Transverse colon (tissue), 4 donors: ENCODE measurements at regions not wholly inside any gene's neighbourhood (a gene's known extent, or its start where the extent isn't known, plus 50 kb on each side); places are given as distances from the start of the nearest gene placed in this dataset.

Experiments
- DNase-seq: peaks from one replicate; pipeline ENCODE4 v3.0.0-alpha.2; 2019
- H3K27ac ChIP-seq, 4 donors: fragments of 200-600 bp; sonication (generic); 2 replicates each; pipeline ENCODE4 v1.5.1; 2016 to 2018; ENCODE audit warnings: inconsistent platforms in 4 of 4
- H3K27me3 ChIP-seq: fragments of 200-600 bp; sonication (generic); 2 replicates; pipeline ENCODE4 v1.5.1; 2017; ENCODE audit warnings: inconsistent platforms
- H3K36me3 ChIP-seq, 4 donors: fragments of 200-600 bp; sonication (generic); 2 replicates each; pipeline ENCODE4 v1.5.1; 2017 to 2019; ENCODE audit warnings: inconsistent platforms in 4 of 4
- H3K4me1 ChIP-seq, 4 donors: fragments of 200-600 bp; sonication (generic); 2 replicates each; pipeline ENCODE4 v1.5.1; 2017 to 2020; ENCODE audit warnings: inconsistent platforms in 4 of 4
- H3K4me3 ChIP-seq, 4 donors: fragments of 200-600 bp; sonication (generic); 1 replicate in 1 of 4; 2 replicates in 3 of 4; pipeline versions ENCODE4 v1.5.1 to v1.6.1; 2017 to 2019; ENCODE audit warnings: inconsistent platforms in 4 of 4
- H3K9me3 ChIP-seq, 2 donors: fragments of 200-600 bp; sonication (generic); 2 replicates each; pipeline ENCODE4 v1.5.1; 2017 to 2019; ENCODE audit warnings: inconsistent platforms in 2 of 2
- EP300 ChIP-seq: sonication (generic); formaldehyde crosslinking; IDR thresholded peaks from one replicate; pipeline ENCODE4 v1.6.1; 2017; ENCODE audit warnings: antibody characterized with exemption, low read depth
- POLR2A ChIP-seq: fragments of 450-650 bp; IDR thresholded peaks from one replicate; pipeline ENCODE4 v1.6.1; 2016; ENCODE audit warnings: antibody characterized with exemption, mild to moderate bottlenecking, moderate library complexity
- POLR2AphosphoS5 ChIP-seq, 3 donors: sonication (generic); formaldehyde crosslinking; IDR thresholded peaks; one replicate each; pipeline ENCODE4 v1.6.1; 2016; ENCODE audit warnings: antibody characterized with exemption in 3 of 3
- WGBS, 2 donors: methylation state at CpG; one replicate each; pipeline ENCODE4 v1.1.5; 2018; ENCODE audit warnings: low coverage in 1 of 2; 5-methylcytosine and 5-hydroxymethylcytosine counted together
- in situ Hi-C, 4 donors: fragments of 200-750 bp; cut with MboI; loops; one replicate each; pipeline versions ENCODE4 v1.15.0 to v1.15.1; 2017; ENCODE audit warnings: low sequenced_read_pairs in 3 of 4, low pct_ligation_motif_present in 1 of 4, low pct_unique_long_range_greater_than_20kb in 1 of 4
- intact Hi-C: fragments of 100-400 bp; cut with DNase I; formaldehyde crosslinking; loops from one replicate; pipeline ENCODE4 v1.15.1; 2023; ENCODE audit warnings: low total_unique reads
- TF ChIP-seq, protein P1 (sequence below), 5 experiments: fragments of 200-600 bp in 3 of 5; fragments of 450-650 bp in 2 of 5; sonication (generic) in 3 of 5; IDR thresholded peaks; 1 replicate in 2 of 5; 2 replicates in 3 of 5; pipeline ENCODE4 v1.5.1; 2016 to 2017; ENCODE audit warnings: antibody characterized with exemption in 5 of 5, inconsistent platforms in 3 of 5, mild to moderate bottlenecking in 2 of 5, moderate library complexity in 1 of 5

DNA sequence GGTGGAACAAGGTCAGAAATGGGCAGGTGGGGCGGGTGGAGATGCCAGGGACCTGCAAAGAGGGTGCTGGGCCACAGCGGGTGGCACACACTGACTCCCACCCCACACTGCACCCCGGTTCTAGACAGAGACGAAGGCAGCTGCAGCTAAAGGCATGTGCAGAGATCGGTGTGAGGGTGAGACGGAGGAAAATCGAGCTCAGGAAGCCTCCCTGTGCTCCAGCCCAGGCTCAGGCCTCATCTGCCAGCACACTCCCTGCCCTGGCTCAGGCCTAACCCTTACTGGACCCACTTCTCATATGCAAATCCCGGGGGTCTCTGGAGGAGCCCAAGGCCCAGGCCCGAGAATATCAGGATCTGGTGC is 130.8 kb upstream of the PPP1R26 start:
- no peaks in the 10 kb centered on the region for H3K9me3 ChIP-seq
- peaks cover 36% of the 10 kb centered on the region for H3K27me3 ChIP-seq
- H3K36me3 ChIP-seq = no peaks in the 10 kb centered on the region
- no peaks in the 10 kb centered on the region for H3K4me1 ChIP-seq
- no peak overlapping the region for H3K4me3 ChIP-seq
- WGBS, 2 donors = 80% methylated on average over 9 of the region's 9 CpGs; no CpG with 5 or more reads in 1 of the 2 donors
- in situ Hi-C loops = loop anchor here in 3 of 4 donors (10.0 to 25.0 kb wide), 2 partner anchors 261 to 264 kb away; partner anchors contain the start of gene OLFM1 (in 3 of the 3)
- DNase-seq = no peak
- TF ChIP-seq EP300 = no peak
- intact Hi-C loops = no loop called here
- no peak overlapping the region for H3K27ac ChIP-seq

DNA sequence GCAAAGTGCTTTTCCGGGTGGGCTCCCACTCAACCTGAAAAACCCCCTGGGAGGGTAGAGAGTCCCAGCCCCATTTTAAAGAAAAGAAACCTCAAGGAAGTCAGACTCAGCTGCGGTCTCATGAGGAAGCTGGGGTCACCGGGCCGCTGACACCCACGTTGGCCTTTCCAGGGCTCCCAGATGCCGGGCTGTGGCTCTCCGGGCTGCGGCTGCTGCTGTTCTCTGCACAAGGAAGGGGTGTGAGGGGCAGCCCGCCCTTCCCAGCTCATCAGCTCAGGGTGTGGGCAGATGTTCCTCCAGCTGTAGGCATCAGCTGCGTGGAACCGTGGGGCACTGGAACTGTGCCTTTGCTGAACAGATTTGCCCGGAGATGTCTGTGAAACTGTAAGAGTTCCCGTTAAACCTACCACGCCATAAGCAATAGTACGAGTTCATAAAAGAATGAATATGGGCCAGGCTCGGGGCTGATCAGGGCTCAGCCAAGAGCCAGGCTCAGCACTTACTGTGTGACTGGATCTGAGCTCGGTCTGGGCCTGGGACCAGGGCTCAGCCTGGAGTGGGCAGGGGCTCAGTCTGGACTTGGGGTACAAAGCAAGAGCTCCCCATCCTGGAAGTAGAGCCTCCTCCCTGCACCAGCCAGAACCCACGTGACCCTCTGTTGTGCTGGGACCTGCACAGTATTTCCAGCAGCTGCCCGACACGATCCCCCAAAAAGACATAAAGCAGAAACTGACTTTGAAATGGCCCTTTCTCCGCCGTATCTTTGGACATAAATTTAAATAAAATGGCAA is 130.2 kb upstream of the PPP1R26 start:
- in situ Hi-C loops (loop anchor here in 3 of 4 donors (10.0 to 25.0 kb wide), 2 partner anchors 262 to 265 kb away; partner anchors contain the start of gene OLFM1 (in 3 of the 3)), intact Hi-C loops (no loop called here)
- no peak overlapping the region for H3K4me3 ChIP-seq
- no peak overlapping the region for H3K27ac ChIP-seq
- H3K36me3 ChIP-seq = no peaks in the 10 kb centered on the region
- WGBS, 2 donors = 60 to 61% methylated on average over 2 to 21 of the region's 22 CpGs
- no peaks in the 10 kb centered on the region for H3K9me3 ChIP-seq
- DNase-seq = no peak
- TF ChIP-seq POLR2AphosphoS5 (IDR thresholded peaks at IDR 0.05) (no peak), EP300 (no peak)
- peaks cover 36% of the 10 kb centered on the region for H3K27me3 ChIP-seq
- no peaks in the 10 kb centered on the region for H3K4me1 ChIP-seq

DNA sequence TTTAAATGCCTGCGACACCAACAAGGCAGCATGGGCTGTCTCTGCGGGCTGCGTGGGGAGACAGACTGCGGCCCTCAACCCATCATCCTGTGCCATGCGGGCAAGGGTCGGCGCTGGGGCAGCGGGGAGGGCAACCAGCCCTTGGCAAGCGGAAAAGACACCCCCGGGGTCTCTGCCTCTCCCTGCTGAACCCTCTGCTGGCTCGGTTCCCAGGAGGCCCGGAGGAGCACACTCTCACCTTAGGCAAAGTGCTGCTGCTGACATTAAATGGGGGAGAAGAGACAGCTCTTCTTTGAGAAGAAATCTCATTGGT is 129.6 kb upstream of the PPP1R26 start:
- no peak for DNase-seq
- no peaks in the 10 kb centered on the region for H3K36me3 ChIP-seq
- no peak overlapping the region for H3K4me3 ChIP-seq
- no peaks in the 10 kb centered on the region for H3K9me3 ChIP-seq
- intact Hi-C loops (no loop called here), in situ Hi-C loops (no loop called here)
- TF ChIP-seq EP300 = no peak
- TF ChIP-seq, protein P1, sequence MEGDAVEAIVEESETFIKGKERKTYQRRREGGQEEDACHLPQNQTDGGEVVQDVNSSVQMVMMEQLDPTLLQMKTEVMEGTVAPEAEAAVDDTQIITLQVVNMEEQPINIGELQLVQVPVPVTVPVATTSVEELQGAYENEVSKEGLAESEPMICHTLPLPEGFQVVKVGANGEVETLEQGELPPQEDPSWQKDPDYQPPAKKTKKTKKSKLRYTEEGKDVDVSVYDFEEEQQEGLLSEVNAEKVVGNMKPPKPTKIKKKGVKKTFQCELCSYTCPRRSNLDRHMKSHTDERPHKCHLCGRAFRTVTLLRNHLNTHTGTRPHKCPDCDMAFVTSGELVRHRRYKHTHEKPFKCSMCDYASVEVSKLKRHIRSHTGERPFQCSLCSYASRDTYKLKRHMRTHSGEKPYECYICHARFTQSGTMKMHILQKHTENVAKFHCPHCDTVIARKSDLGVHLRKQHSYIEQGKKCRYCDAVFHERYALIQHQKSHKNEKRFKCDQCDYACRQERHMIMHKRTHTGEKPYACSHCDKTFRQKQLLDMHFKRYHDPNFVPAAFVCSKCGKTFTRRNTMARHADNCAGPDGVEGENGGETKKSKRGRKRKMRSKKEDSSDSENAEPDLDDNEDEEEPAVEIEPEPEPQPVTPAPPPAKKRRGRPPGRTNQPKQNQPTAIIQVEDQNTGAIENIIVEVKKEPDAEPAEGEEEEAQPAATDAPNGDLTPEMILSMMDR (IDR thresholded peaks at IDR 0.05) = no peak
- TF ChIP-seq POLR2A = no peak
- no peak for TF ChIP-seq POLR2AphosphoS5 (IDR thresholded peaks at IDR 0.05)
- no peaks in the 10 kb centered on the region for H3K4me1 ChIP-seq
- 64% methylated on average over 12 of the region's 12 CpGs; no CpG with 5 or more reads in 1 of the 2 donors for WGBS, 2 donors
- peaks cover 31% of the 10 kb centered on the region for H3K27me3 ChIP-seq
- H3K27ac ChIP-seq = no peak overlapping the region

DNA sequence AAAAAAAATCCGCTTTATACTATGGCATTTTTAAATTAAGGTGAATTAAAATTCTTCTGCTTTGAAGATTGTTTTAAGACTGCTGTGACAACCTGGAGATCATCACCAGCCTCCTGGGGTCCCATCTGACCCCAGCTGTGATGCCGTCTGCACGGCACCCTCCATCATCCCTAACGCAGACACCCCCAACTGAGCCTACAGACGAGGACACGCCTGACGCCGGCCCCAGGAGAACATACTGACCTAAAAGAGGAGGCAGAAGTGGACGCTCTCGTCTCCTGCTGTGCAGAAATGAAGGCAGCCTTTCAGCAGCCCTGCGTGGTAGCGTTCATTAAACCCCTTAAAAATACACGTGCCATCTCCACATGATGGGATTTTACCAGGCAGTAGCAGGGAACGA is 125.6 kb upstream of the PPP1R26 start:
- no peaks in the 10 kb centered on the region for H3K4me1 ChIP-seq
- in situ Hi-C loops (no loop called here), intact Hi-C loops (no loop called here)
- peaks cover 20% of the 10 kb centered on the region for H3K27me3 ChIP-seq
- H3K27ac ChIP-seq = no peak overlapping the region
- TF ChIP-seq, protein P1 (IDR thresholded peaks at IDR 0.05) = no peak
- TF ChIP-seq POLR2AphosphoS5 (IDR thresholded peaks at IDR 0.05) = no peak
- no peak for TF ChIP-seq POLR2A
- TF ChIP-seq EP300 = no peak
- WGBS, 2 donors = 87% methylated on average over 7 to 14 of the region's 14 CpGs
- H3K9me3 ChIP-seq = no peaks in the 10 kb centered on the region
- no peak for DNase-seq
- H3K36me3 ChIP-seq = no peaks in the 10 kb centered on the region
- no peak overlapping the region for H3K4me3 ChIP-seq

DNA sequence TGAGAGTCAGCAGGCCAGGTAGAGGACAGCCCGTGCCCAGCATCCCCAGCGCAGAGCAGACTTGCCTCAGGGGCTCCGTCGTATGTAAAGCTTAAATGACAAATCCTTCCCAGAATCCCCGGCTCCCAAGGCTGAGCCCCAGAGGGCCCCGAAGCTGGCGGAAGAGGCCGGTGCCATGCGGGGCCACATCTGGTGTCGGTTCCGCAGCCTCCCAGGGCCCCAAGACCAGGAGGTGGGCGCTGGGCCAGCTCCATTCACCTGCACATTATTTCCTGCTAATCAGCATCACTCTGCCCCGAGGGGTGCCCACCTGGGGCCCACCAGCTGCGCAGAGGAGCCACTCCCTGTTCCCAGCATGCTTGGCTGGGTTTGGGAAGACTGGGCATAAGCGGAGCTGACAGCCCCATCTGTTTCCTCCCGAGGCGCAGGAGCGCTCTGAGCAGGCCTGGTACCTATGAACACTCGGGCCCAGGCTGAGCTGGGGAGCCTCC is 124.0 kb upstream of the PPP1R26 start:
- no peak overlapping the region for H3K4me3 ChIP-seq
- H3K36me3 ChIP-seq = no peaks in the 10 kb centered on the region
- TF ChIP-seq, protein P1 (IDR thresholded peaks at IDR 0.05) = no peak
- TF ChIP-seq POLR2AphosphoS5 (IDR thresholded peaks at IDR 0.05) = no peak
- TF ChIP-seq POLR2A = no peak
- no peak for TF ChIP-seq EP300
- H3K4me1 ChIP-seq = no peaks in the 10 kb centered on the region
- 83% methylated on average over 19 of the region's 19 CpGs; no CpG with 5 or more reads in 1 of the 2 donors for WGBS, 2 donors
- no peak for DNase-seq
- H3K27ac ChIP-seq = no peak overlapping the region
- peaks cover 8% of the 10 kb centered on the region for H3K27me3 ChIP-seq
- H3K9me3 ChIP-seq = no peaks in the 10 kb centered on the region
- in situ Hi-C loops (no loop called here), intact Hi-C loops (no loop called here)
